ENCODE measurements at regions not wholly inside any gene's neighbourhood (a gene's known extent, or its start where the extent isn't known, plus 50 kb on each side); places are given as distances from the start of the nearest gene placed in this dataset.

- intact Hi-C loops (cut with micrococcal nuclease), result no loop called here
Measured at GRCh38 chr5:4104831-4105597, 509.4 kb downstream of the IRX1 start.

- intact Hi-C loops (cut with micrococcal nuclease), result no loop called here
Measured at GRCh38 chr5:4108690-4109089, 513.1 kb downstream of the IRX1 start.

GRCh38 chr5:4113426-4113825 lies 517.8 kb downstream of the IRX1 start:
- intact Hi-C loops (cut with micrococcal nuclease), result no loop called here

- intact Hi-C loops (cut with micrococcal nuclease), result no loop called here
Measured at GRCh38 chr5:4113905-4114304, 518.3 kb downstream of the IRX1 start.

- intact Hi-C loops (cut with micrococcal nuclease), result no loop called here
Measured at GRCh38 chr5:4114452-4114851, 518.8 kb downstream of the IRX1 start.

- intact Hi-C loops (cut with micrococcal nuclease), result no loop called here
Measured at GRCh38 chr5:4116834-4117233, 521.2 kb downstream of the IRX1 start.

GRCh38 chr5:4124221-4124970 lies 528.8 kb downstream of the IRX1 start:
- intact Hi-C loops (cut with micrococcal nuclease), result no loop called here

GRCh38 chr5:4128994-4129393 lies 533.4 kb downstream of the IRX1 start:
- intact Hi-C loops (cut with micrococcal nuclease), result no loop called here

GRCh38 chr5:4129523-4129922 lies 533.9 kb downstream of the IRX1 start:
- intact Hi-C loops (cut with micrococcal nuclease), result no loop called here

GRCh38 chr5:4130819-4131218 lies 535.2 kb downstream of the IRX1 start:
- intact Hi-C loops (cut with micrococcal nuclease), result no loop called here

- intact Hi-C loops (cut with micrococcal nuclease), result no loop called here
Measured at GRCh38 chr5:4137781-4138180, 542.1 kb downstream of the IRX1 start.

- intact Hi-C loops (cut with micrococcal nuclease), result no loop called here
Measured at GRCh38 chr5:4142842-4143241, 547.2 kb downstream of the IRX1 start.

- intact Hi-C loops (cut with micrococcal nuclease), result no loop called here
Measured at GRCh38 chr5:4144411-4145007, 548.9 kb downstream of the IRX1 start.

GRCh38 chr5:4145511-4145910 lies 549.9 kb downstream of the IRX1 start:
- intact Hi-C loops (cut with micrococcal nuclease), result no loop called here

GRCh38 chr5:4148009-4148408 lies 552.4 kb downstream of the IRX1 start:
- intact Hi-C loops (cut with micrococcal nuclease), result no loop called here

GRCh38 chr5:4150067-4150466 lies 554.4 kb downstream of the IRX1 start:
- intact Hi-C loops (cut with micrococcal nuclease), result no loop called here

- intact Hi-C loops (cut with micrococcal nuclease), result no loop called here
Measured at GRCh38 chr5:4156153-4156552, 560.5 kb downstream of the IRX1 start.

GRCh38 chr5:4156889-4157288 lies 561.3 kb downstream of the IRX1 start:
- intact Hi-C loops (cut with micrococcal nuclease), result no loop called here

- intact Hi-C loops (cut with micrococcal nuclease), result no loop called here
Measured at GRCh38 chr5:4158750-4159447, 563.3 kb downstream of the IRX1 start.

- intact Hi-C loops (cut with micrococcal nuclease), result no loop called here
Measured at GRCh38 chr5:4159681-4160080, 564.0 kb downstream of the IRX1 start.

- intact Hi-C loops (cut with micrococcal nuclease), result no loop called here
Measured at GRCh38 chr5:4164167-4164566, 568.5 kb downstream of the IRX1 start.

GRCh38 chr5:4180703-4181102 lies 585.1 kb downstream of the IRX1 start:
- intact Hi-C loops (cut with micrococcal nuclease), result no loop called here
